ENCODE measurements at regions not wholly inside any gene's neighbourhood (a gene's known extent, or its start where the extent isn't known, plus 50 kb on each side); places are given as distances from the start of the nearest gene placed in this dataset.
A peak's percentile ranks its signal among the peaks of the same experiment; 100 is the strongest.

GRCh38 chr1:234976861-234977680, 151.6 kb downstream of the TOMM20 start:
- Histone ChIP-seq H3K36me3 (ENCODE audit: insufficient read depth, low read length) (no peaks in the 10 kb centered on the region), H3K9ac (ENCODE audit: low read length) (no peak overlapping the region), H2AFZ (ENCODE audit: low read length) (no peak overlapping the region), H3K79me2 (ENCODE audit: insufficient read depth, low read length) (no peaks in the 10 kb centered on the region), H3K4me1 (ENCODE audit: insufficient read depth, low read length, severe bottlenecking) (peaks cover 81% of the 10 kb centered on the region), H3K9me2 (ENCODE audit: low read depth, low read length) (no peaks in the 10 kb centered on the region), H4K20me1 (ENCODE audit: insufficient read depth, low read length) (no peaks in the 10 kb centered on the region), H3K9me3 (ENCODE audit: low read length) (no peaks in the 10 kb centered on the region), H3K27me3 (ENCODE audit: insufficient read depth, low read length) (no peaks in the 10 kb centered on the region), H3K4me2 (ENCODE audit: low read length) (no peak overlapping the region), H3K4me3 (ENCODE audit: low read depth, low read length, poor library complexity, severe bottlenecking) (no peak overlapping the region), H3K27ac (ENCODE audit: low read depth, low read length, poor library complexity, severe bottlenecking) (peak overlapping the region; percentile 94), H3F3A (ENCODE audit: insufficient read depth, low read length) (peaks cover 5% of the 10 kb centered on the region; the same call in 1 of the 2 replicates)
- TF ChIP-seq CTCF (IDR thresholded peaks at IDR 0.05; ENCODE audit: low read length) (peak; percentile 19; the same call in 1 of the 2 replicates), EZH2 (IDR thresholded peaks at IDR 0.05; ENCODE audit: borderline replicate concordance, low read length) (no peak)

DNA sequence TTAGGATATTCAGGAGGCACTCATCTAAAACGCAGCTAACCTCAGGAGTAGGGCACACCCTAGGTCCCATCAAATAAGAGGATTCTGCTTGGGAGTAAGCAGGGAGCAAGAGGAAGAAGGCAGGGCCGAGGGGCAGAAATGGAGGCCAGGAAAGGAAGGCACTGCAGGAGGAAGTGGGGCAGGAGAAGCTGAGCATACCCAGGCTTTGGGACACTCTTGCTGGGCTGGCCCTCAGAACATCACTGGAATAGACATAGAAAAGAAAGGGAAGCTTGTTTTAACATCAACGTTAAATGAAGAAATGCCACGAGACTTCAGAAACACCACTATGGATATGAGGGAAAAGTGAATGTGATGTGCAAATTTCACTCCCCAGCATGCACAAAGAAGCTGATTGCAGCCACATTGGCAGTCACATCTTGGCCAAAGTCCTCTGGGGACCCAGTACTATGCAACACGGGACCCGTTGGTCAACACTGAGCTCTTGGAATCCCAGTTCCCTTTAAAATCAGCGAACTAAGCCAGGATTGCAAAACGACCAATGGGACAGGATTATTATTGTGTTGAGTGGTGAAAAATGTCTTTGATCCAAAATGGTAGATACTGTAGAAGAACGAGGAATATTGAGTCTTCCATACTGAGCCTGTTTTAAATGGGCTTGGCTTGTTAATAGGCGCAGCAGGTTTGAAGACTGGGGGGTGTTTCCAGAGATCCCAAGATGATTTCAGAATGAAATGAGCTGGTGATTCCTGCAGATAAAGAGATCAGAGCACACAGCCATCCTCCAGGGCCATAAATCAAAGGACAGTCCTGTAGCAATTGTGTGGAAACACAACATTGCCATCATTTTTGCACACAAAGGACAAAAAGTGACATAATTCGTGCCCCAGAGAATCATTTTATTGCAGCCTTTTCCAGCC, 152.4 kb downstream of the TOMM20 start:
- Histone ChIP-seq H3K4me3 (ENCODE audit: low read depth, low read length, poor library complexity, severe bottlenecking) (no peak overlapping the region), H3K9me2 (ENCODE audit: low read depth, low read length) (no peaks in the 10 kb centered on the region), H3F3A (ENCODE audit: insufficient read depth, low read length) (peaks cover 5% of the 10 kb centered on the region; the same call in 1 of the 2 replicates), H3K9ac (ENCODE audit: low read length) (no peak overlapping the region), H3K4me2 (ENCODE audit: low read length) (no peak overlapping the region), H3K36me3 (ENCODE audit: insufficient read depth, low read length) (no peaks in the 10 kb centered on the region), H3K4me1 (ENCODE audit: insufficient read depth, low read length, severe bottlenecking) (peaks cover 86% of the 10 kb centered on the region), H2AFZ (ENCODE audit: low read length) (no peak overlapping the region), H3K27ac (ENCODE audit: low read depth, low read length, poor library complexity, severe bottlenecking) (peak overlapping the region; percentile 94), H3K9me3 (ENCODE audit: low read length) (no peaks in the 10 kb centered on the region), H3K79me2 (ENCODE audit: insufficient read depth, low read length) (no peaks in the 10 kb centered on the region), H4K20me1 (ENCODE audit: insufficient read depth, low read length) (no peaks in the 10 kb centered on the region), H3K27me3 (ENCODE audit: insufficient read depth, low read length) (no peaks in the 10 kb centered on the region)
- no peak for TF ChIP-seq EZH2 (IDR thresholded peaks at IDR 0.05; ENCODE audit: borderline replicate concordance, low read length)
- no peak for TF ChIP-seq CTCF (IDR thresholded peaks at IDR 0.05; ENCODE audit: low read length)

DNA sequence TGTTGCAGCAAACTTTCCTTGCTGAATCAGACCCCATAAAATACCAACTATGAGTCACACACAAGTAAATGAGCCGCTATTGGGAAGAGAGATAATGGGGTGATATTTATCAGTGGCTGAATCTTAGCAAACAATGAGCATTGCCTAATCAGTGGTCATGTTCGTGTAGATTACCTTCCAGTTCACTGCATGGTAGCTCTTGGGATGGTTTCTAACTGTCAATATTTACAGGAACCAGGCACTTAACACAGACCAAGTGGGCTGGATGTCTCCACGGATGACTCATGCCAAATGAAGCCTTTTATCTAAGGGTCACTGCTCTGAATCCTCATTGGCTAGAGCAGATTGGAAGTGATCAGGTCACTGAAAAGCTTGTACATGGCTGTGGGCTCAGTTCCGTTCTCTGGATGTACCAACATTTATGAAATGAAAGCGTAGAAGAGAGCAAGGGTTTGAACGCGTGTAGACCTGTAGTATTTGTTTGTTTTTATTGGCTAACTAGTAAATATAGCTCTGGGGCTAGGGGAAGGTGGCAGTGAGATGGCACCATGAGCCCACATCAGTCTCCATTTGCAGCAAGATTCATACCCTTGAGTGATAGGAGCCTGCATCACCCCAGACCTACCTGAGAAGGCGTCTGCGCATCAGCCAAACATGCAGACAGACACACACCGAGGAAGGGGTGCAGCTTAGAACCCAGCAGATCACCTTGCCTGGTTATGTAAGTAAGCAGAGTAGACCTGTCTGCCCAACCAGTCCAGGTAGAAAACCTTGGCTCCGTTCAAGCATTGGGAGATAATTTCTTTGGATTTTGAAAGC, 153.3 kb downstream of the TOMM20 start:
- no peak overlapping the region for H2AFZ ChIP-seq (ENCODE audit: low read length)
- H4K20me1 ChIP-seq (ENCODE audit: insufficient read depth, low read length), result no peaks in the 10 kb centered on the region
- H3K9ac ChIP-seq (ENCODE audit: low read length), result no peak overlapping the region
- H3K4me2 ChIP-seq (ENCODE audit: low read length), result no peak overlapping the region
- H3K79me2 ChIP-seq (ENCODE audit: insufficient read depth, low read length), result no peaks in the 10 kb centered on the region
- H3F3A ChIP-seq (ENCODE audit: insufficient read depth, low read length), result peaks cover 5% of the 10 kb centered on the region; the same call in 1 of the 2 replicates
- H3K9me2 ChIP-seq (ENCODE audit: low read depth, low read length), result no peaks in the 10 kb centered on the region
- no peaks in the 10 kb centered on the region for H3K36me3 ChIP-seq (ENCODE audit: insufficient read depth, low read length)
- no peaks in the 10 kb centered on the region for H3K27me3 ChIP-seq (ENCODE audit: insufficient read depth, low read length)
- H3K4me1 ChIP-seq (ENCODE audit: insufficient read depth, low read length, severe bottlenecking), result peaks cover 86% of the 10 kb centered on the region
- H3K9me3 ChIP-seq (ENCODE audit: low read length), result no peaks in the 10 kb centered on the region
- no peak for TF ChIP-seq EZH2 (IDR thresholded peaks at IDR 0.05; ENCODE audit: borderline replicate concordance, low read length)
- TF ChIP-seq CTCF (IDR thresholded peaks at IDR 0.05; ENCODE audit: low read length), result no peak
- H3K4me3 ChIP-seq (ENCODE audit: low read depth, low read length, poor library complexity, severe bottlenecking), result no peak overlapping the region
- H3K27ac ChIP-seq (ENCODE audit: low read depth, low read length, poor library complexity, severe bottlenecking), result peak overlapping the region; percentile 88
